PC-9 (cell line): ENCODE measurements at regions not wholly inside any gene's neighbourhood (a gene's known extent, or its start where the extent isn't known, plus 50 kb on each side); places are given as distances from the start of the nearest gene placed in this dataset.

Experiments
- CTCF ChIP-seq: fragments of 200-600 bp; sonication (generic); conservative IDR thresholded peaks from 2 replicates; pipeline ENCODE4 v1.6.1; 2017; ENCODE audit warnings: mixed run types, antibody characterized with exemption, mild to moderate bottlenecking, moderate library complexity
- EZH2 ChIP-seq: fragments of 200-600 bp; sonication (generic); IDR thresholded peaks from 2 replicates; pipeline ENCODE4 v1.8.0; 2017; ENCODE audit warnings: antibody characterized with exemption, low read depth

DNA sequence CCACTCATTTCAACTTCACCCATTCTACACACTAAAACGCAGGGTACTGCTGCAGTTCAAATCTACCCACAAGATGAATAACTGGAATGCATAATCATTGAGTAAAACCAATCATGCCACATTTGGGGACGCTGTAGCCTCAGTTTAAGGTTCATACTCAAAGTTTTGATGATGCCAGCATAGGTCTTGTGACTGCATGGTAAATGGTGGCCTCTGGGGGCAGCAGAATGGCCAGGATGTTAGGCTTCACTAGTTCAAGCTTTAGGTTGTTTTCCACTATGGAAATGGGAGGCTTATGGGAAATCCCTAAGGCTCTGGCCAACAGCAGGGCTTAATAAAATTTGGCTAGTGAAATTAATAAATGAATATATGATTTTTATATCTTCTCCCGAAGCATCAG is 104.3 kb upstream of the TSC22D2 start:
- TF ChIP-seq CTCF (0 out of 2 replicates have a peak, but pooled peaks have one; percentile 17), EZH2 (no peak)
